Activated T-helper 17 cell treated with anti-CD3 and anti-CD28 coated beads, Interleukin-2, amount 50 U/mL, for 72 hours (primary cell): ENCODE measurements at regions not wholly inside any gene's neighbourhood (a gene's known extent, or its start where the extent isn't known, plus 50 kb on each side); places are given as distances from the start of the nearest gene placed in this dataset.

Source experiments
- ATAC-seq: fragments of 150-1000 bp; cut with Tn5 transposase; replicated peaks from 2 replicates; pipeline ENCODE4 v1.10.0; 2021; ENCODE audit warnings: mild to moderate bottlenecking, moderate library complexity
- H3K27ac Mint-ChIP-seq: one replicate; pipeline ENCODE4 v1.8.0; 2022; ENCODE audit warnings: mixed read lengths
- H3K27me3 Mint-ChIP-seq: one replicate; pipeline ENCODE4 v1.8.0; 2022; ENCODE audit warnings: mixed read lengths
- H3K36me3 Mint-ChIP-seq: one replicate; pipeline ENCODE4 v1.8.0; 2022; ENCODE audit warnings: low read depth, mild to moderate bottlenecking, mixed read lengths
- H3K4me1 Mint-ChIP-seq: one replicate; pipeline ENCODE4 v1.8.0; 2022; ENCODE audit warnings: mixed read lengths
- H3K4me3 Mint-ChIP-seq: one replicate; pipeline ENCODE4 v1.8.0; 2022; ENCODE audit warnings: mild to moderate bottlenecking, mixed read lengths
- H3K9me3 Mint-ChIP-seq: one replicate; pipeline ENCODE4 v1.8.0; 2022; ENCODE audit warnings: mixed read lengths

DNA sequence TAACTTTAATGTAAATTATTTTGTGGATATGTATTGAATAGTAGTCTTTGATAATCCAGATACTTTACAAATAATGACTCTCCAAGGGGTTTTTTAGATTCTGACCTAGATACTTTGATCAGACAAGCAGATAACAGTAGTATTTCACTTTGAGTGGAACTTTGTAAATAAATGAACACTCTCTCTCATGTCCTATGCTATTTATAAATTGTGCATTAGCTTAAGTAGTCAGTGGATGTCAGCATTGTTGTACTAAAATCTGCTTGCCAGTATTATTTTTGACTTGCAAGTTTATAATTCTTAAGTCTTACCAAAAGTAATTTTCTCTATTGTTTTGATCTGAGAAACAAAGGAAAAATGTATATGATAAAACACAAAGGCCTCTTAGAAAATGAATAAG lies 1113.1 kb upstream of the NRXN1 start:
- H3K4me3 Mint-ChIP-seq, result no peak overlapping the region
- no peaks in the 10 kb centered on the region for H3K27me3 Mint-ChIP-seq
- H3K27ac Mint-ChIP-seq, result no peak overlapping the region
- no peaks in the 10 kb centered on the region for H3K36me3 Mint-ChIP-seq
- no peak for ATAC-seq
- H3K9me3 Mint-ChIP-seq, result no peaks in the 10 kb centered on the region
- no peaks in the 10 kb centered on the region for H3K4me1 Mint-ChIP-seq

GRCh38 chr2:52144590-52144989 lies 1112.7 kb upstream of the NRXN1 start:
- ATAC-seq, result no peak
- H3K9me3 Mint-ChIP-seq, result no peaks in the 10 kb centered on the region
- H3K27ac Mint-ChIP-seq, result no peak overlapping the region
- no peaks in the 10 kb centered on the region for H3K27me3 Mint-ChIP-seq
- no peaks in the 10 kb centered on the region for H3K4me1 Mint-ChIP-seq
- no peak overlapping the region for H3K4me3 Mint-ChIP-seq
- H3K36me3 Mint-ChIP-seq, result no peaks in the 10 kb centered on the region

- H3K36me3 Mint-ChIP-seq, result no peaks in the 10 kb centered on the region
- H3K27me3 Mint-ChIP-seq, result no peaks in the 10 kb centered on the region
Measured at GRCh38 chr2:52141076-52141475, 1109.1 kb upstream of the NRXN1 start.

DNA sequence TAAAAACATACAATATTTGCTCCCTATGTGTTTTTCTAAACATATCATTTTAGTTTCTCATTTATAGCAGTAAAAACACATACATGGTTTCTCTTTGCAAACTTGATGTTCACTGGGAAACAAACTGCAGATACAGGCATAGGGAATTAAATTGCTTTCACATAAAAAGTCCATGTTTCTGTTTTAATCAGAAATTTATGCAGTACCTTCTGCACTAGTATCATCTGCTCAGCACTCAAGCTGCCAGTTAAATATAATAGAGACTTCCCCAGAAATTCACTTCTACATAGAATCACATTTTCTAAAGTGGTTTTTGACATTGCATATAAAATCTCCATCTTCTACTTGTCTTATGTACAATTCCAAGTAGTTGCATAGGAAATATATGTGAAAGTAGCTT lies 1107.3 kb upstream of the NRXN1 start:
- Mint-ChIP-seq H3K4me1 (no peaks in the 10 kb centered on the region), H3K4me3 (no peak overlapping the region), H3K9me3 (peaks cover 3% of the 10 kb centered on the region), H3K27ac (no peak overlapping the region), H3K36me3 (no peaks in the 10 kb centered on the region), H3K27me3 (no peaks in the 10 kb centered on the region)
- ATAC-seq, result no peak

More at GRCh38 chr2:52141076-52141475, 1109.1 kb upstream of the NRXN1 start:
- no peaks in the 10 kb centered on the region for H3K4me1 Mint-ChIP-seq
- H3K27ac Mint-ChIP-seq, result no peak overlapping the region
- no peak for ATAC-seq
- no peaks in the 10 kb centered on the region for H3K9me3 Mint-ChIP-seq
- H3K4me3 Mint-ChIP-seq, result no peak overlapping the region

DNA sequence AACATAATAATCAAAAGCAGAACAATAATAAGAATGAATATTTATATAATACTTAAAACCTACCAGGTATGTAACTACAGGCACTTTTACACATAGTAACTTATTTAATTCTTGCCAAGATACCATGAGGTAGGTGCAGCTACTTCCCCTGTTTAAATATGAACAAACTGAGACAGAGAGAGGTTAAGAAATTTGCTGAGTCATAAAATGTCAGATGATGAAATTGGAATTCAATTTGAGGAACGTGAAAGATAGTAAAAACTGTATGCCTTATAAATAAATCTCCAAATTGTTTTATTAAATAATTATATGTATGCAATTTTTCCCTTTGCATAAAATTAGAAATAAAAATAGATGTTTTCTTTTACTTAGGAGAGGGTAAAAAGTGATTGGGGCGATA lies 1103.3 kb upstream of the NRXN1 start:
- no peaks in the 10 kb centered on the region for H3K36me3 Mint-ChIP-seq
- H3K4me1 Mint-ChIP-seq, result no peaks in the 10 kb centered on the region
- H3K27ac Mint-ChIP-seq, result no peak overlapping the region
- no peak for ATAC-seq
- H3K9me3 Mint-ChIP-seq, result peaks cover 3% of the 10 kb centered on the region
- H3K27me3 Mint-ChIP-seq, result no peaks in the 10 kb centered on the region
- no peak overlapping the region for H3K4me3 Mint-ChIP-seq

GRCh38 chr2:52128081-52128480 lies 1096.1 kb upstream of the NRXN1 start:
- no peak for ATAC-seq
- no peak overlapping the region for H3K4me3 Mint-ChIP-seq
- H3K27me3 Mint-ChIP-seq, result no peaks in the 10 kb centered on the region
- H3K4me1 Mint-ChIP-seq, result no peaks in the 10 kb centered on the region
- H3K36me3 Mint-ChIP-seq, result no peaks in the 10 kb centered on the region
- H3K27ac Mint-ChIP-seq, result no peak overlapping the region
- H3K9me3 Mint-ChIP-seq, result no peaks in the 10 kb centered on the region

- H3K4me1 Mint-ChIP-seq, result no peaks in the 10 kb centered on the region
- no peaks in the 10 kb centered on the region for H3K27me3 Mint-ChIP-seq
- no peak for ATAC-seq
- H3K27ac Mint-ChIP-seq, result no peak overlapping the region
- no peak overlapping the region for H3K4me3 Mint-ChIP-seq
- no peaks in the 10 kb centered on the region for H3K36me3 Mint-ChIP-seq
- no peaks in the 10 kb centered on the region for H3K9me3 Mint-ChIP-seq
Measured at GRCh38 chr2:52127527-52127926, 1095.6 kb upstream of the NRXN1 start.

DNA sequence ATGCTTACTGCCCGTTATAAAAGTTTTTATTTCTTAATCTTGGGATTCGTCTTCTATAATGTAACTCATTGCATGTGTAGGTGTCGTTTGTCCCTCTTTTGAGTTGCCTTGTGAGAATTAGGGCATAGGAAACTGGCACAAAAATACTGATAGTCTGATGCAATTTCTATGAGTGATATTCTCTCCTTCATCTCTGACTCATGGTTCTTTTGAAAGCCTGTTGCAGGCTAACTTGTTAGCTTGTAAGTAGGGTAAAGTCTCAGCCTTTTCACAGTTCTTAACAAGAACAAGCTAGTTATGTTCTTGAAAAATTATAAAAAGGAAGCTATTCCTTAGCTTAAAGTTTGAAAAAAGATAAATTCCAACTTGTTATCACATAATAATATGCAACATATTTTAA lies 1085.4 kb upstream of the NRXN1 start:
- Mint-ChIP-seq H3K36me3 (no peaks in the 10 kb centered on the region), H3K27me3 (no peaks in the 10 kb centered on the region), H3K9me3 (no peaks in the 10 kb centered on the region), H3K27ac (no peak overlapping the region), H3K4me1 (no peaks in the 10 kb centered on the region), H3K4me3 (no peak overlapping the region)
- ATAC-seq, result no peak

DNA sequence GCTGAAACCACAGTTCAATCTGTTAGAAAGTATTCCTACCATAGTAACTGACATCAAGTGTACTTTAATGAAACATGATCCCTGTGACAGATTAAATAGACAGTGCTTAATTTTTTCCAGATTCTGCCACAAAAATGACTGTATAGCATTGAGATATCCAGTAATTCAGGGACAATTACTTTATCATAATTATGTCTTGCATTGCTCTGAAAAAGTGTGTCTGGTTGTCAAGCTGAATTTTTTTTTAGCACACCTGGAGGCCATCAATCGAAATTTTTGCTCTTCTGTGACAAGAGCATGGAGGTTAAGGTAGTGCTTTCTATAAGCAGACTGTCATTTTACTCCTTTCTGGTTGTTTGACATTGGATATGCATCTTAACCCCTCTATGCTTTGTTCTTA lies 1083.8 kb upstream of the NRXN1 start:
- no peaks in the 10 kb centered on the region for H3K27me3 Mint-ChIP-seq
- no peak for ATAC-seq
- H3K27ac Mint-ChIP-seq, result no peak overlapping the region
- no peaks in the 10 kb centered on the region for H3K36me3 Mint-ChIP-seq
- peaks cover 4% of the 10 kb centered on the region for H3K9me3 Mint-ChIP-seq
- H3K4me1 Mint-ChIP-seq, result no peaks in the 10 kb centered on the region
- no peak overlapping the region for H3K4me3 Mint-ChIP-seq

- H3K9me3 Mint-ChIP-seq, result peaks cover 4% of the 10 kb centered on the region
- H3K27ac Mint-ChIP-seq, result no peak overlapping the region
- H3K4me1 Mint-ChIP-seq, result no peaks in the 10 kb centered on the region
- H3K4me3 Mint-ChIP-seq, result no peak overlapping the region
- no peaks in the 10 kb centered on the region for H3K27me3 Mint-ChIP-seq
- ATAC-seq, result no peak
- no peaks in the 10 kb centered on the region for H3K36me3 Mint-ChIP-seq
Measured at GRCh38 chr2:52113338-52113737, 1081.4 kb upstream of the NRXN1 start.

- H3K9me3 Mint-ChIP-seq, result peaks cover 4% of the 10 kb centered on the region
- H3K4me3 Mint-ChIP-seq, result no peak overlapping the region
- H3K36me3 Mint-ChIP-seq, result no peaks in the 10 kb centered on the region
- H3K4me1 Mint-ChIP-seq, result no peaks in the 10 kb centered on the region
- no peaks in the 10 kb centered on the region for H3K27me3 Mint-ChIP-seq
- H3K27ac Mint-ChIP-seq, result no peak overlapping the region
- no peak for ATAC-seq
Measured at GRCh38 chr2:52112141-52112540, 1080.2 kb upstream of the NRXN1 start.

DNA sequence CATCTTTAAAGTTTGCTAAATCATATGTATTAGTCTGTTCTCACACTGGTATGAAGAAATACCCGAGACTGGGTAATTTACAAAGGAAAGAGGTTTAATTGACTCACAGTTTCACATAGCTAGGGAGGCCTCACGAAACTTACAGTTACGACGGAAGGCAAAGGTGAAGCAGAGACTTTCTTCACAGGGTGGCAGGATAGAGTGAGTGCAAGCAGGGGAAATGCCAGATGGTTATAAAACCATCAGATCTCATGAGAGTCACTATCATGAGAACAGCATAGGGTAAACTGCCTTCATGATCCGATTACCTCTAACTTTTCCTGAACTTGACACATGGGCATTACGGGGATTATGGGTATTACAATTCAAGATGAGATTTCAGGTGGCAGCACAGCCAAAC lies 1075.2 kb upstream of the NRXN1 start:
- H3K27me3 Mint-ChIP-seq, result no peaks in the 10 kb centered on the region
- H3K36me3 Mint-ChIP-seq, result no peaks in the 10 kb centered on the region
- H3K4me1 Mint-ChIP-seq, result no peaks in the 10 kb centered on the region
- H3K4me3 Mint-ChIP-seq, result no peak overlapping the region
- no peak overlapping the region for H3K27ac Mint-ChIP-seq
- no peak for ATAC-seq
- H3K9me3 Mint-ChIP-seq, result peaks cover 4% of the 10 kb centered on the region

DNA sequence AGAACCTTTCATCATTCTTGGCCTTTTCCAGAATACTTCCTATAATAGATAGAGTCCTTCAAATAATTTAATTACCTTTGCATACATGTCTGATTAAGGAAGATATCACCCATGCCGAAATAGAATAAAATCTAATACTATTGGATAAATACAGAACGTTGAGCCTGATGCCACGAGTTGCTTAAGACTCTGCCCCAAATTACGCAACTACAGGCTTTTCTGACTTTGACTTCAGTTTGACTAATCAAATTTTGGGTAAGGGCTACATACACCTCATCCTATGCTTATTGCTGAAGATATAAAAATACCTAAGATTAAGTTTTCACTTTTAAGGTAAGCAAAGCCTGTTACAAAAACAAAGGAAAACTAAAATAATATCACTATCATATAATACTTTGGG lies 1065.1 kb upstream of the NRXN1 start:
- H3K4me3 Mint-ChIP-seq, result no peak overlapping the region
- no peak for ATAC-seq
- no peaks in the 10 kb centered on the region for H3K36me3 Mint-ChIP-seq
- H3K9me3 Mint-ChIP-seq, result peaks cover 5% of the 10 kb centered on the region
- peaks cover 4% of the 10 kb centered on the region for H3K27me3 Mint-ChIP-seq
- no peaks in the 10 kb centered on the region for H3K4me1 Mint-ChIP-seq
- H3K27ac Mint-ChIP-seq, result no peak overlapping the region

DNA sequence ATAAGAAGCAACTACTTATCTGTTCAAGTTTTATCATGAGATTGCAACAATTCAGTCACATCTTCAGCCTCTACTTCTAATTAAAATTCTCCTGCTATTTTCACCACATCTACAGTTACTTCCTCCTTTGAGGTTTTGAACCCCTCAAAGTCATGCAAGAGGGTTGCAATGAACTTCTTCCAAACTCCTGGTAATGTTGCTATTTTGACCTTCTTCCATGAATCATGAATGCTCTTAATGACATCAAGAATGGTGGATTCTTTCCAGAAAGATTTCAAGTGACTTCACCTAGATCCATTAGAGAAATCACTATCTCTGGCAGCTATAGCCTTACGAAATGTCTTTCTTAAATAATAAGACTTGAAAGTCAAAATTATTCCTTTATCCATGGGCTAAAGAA lies 1052.8 kb upstream of the NRXN1 start:
- H3K27ac Mint-ChIP-seq, result no peak overlapping the region
- no peaks in the 10 kb centered on the region for H3K4me1 Mint-ChIP-seq
- no peak overlapping the region for H3K4me3 Mint-ChIP-seq
- no peaks in the 10 kb centered on the region for H3K9me3 Mint-ChIP-seq
- no peaks in the 10 kb centered on the region for H3K27me3 Mint-ChIP-seq
- ATAC-seq, result no peak
- no peaks in the 10 kb centered on the region for H3K36me3 Mint-ChIP-seq

DNA sequence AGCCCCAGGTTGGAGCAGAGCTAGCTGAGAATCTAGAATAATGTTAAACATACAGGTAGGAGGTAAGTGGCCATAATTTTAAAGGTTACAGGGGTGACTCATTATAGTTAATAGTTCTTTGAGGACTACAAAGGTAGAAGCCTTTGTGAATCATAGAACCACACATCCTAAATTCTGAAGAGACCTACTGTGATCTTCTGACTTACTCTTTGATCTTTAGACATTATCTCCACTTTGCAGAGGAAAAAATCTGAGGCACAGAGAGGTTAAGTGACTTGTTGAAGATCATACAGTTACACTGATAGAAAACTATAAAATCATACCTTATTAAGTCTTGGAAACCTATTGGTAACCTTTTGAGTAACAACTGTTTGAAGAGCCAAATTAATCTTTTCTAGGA lies 1051.3 kb upstream of the NRXN1 start:
- Mint-ChIP-seq H3K9me3 (no peaks in the 10 kb centered on the region), H3K36me3 (no peaks in the 10 kb centered on the region), H3K4me1 (no peaks in the 10 kb centered on the region), H3K27ac (no peak overlapping the region), H3K4me3 (no peak overlapping the region), H3K27me3 (no peaks in the 10 kb centered on the region)
- no peak for ATAC-seq

DNA sequence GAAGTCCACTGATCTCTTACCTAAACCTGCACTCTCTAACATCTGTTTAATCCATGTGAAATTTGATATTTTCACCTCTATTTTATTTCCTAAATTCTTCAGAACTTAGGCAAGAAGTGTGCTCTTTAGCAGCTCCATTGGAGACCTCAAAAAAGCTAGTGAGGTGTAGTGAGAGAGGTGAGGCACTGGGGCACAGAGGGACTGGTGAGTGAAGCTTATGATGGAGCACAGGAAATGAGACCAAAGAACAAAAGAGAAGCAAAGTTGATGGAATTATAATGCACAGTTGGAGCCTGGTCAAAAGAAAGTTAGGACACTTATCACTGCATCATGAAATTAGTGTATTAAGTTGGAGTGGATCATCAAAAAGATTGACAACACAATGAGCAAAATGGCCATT lies 1050.7 kb upstream of the NRXN1 start:
- Mint-ChIP-seq H3K36me3 (no peaks in the 10 kb centered on the region), H3K27me3 (no peaks in the 10 kb centered on the region)

More for the DNA sequence above, 1050.7 kb upstream of the NRXN1 start:
- no peak for ATAC-seq
- H3K4me3 Mint-ChIP-seq, result no peak overlapping the region
- H3K9me3 Mint-ChIP-seq, result no peaks in the 10 kb centered on the region
- no peak overlapping the region for H3K27ac Mint-ChIP-seq
- H3K4me1 Mint-ChIP-seq, result no peaks in the 10 kb centered on the region
